GM18502 (cell line): ENCODE measurements at regions not wholly inside any gene's neighbourhood (a gene's known extent, or its start where the extent isn't known, plus 50 kb on each side); places are given as distances from the start of the nearest gene placed in this dataset.
"Not testable (repeated sequence)": the region's sequence is repeated elsewhere in the genome, so short reads cannot be mapped to it uniquely, and the experiment has no call there.

Experiments used
- ATAC-seq: cut with Tn5 transposase; IDR thresholded peaks from one replicate; pipeline ENCODE4 v1.9.1; 2021; ENCODE audit warnings: mild to moderate bottlenecking; ENCODE audit not compliant: unreplicated experiment, poor library complexity

DNA sequence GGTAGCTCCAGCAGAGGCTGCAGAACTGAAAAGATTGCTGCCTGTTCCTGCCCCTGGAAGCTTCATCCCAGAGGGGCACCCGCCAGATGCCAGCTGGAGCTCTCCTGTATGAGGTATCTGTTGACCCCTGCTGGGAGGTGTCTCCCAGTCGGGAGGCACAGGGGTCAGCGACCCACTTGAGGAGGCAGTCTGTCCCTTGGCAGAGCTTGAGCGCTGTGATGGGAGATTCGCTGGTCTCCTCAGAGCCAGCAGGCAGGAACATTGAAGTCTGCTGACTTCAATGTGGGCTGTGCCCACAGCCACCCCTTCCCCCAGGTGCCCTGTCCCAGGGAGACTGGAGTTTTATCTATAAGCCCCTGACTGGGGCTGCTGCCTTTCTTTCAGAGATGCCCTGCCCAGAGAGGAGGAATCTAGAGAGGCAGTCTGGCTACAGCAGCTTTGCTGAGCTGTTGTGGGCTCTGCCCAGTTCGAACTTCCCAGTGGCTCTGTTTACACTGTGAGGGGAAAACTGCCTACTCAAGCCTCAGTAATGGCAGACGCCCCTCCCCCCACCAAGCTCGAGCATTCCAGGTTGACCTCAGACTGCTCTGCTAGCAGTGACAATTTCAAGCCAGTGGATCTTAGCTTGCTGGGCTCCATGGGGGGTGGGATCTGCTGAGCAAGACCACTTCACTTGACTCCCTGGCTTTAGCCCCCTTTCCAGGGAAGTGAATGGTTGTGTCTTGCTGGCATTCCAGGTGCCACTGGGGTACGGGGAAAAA is 622.3 kb upstream of the ACTRT1 start:
- ATAC-seq: not testable (repeated sequence)

DNA sequence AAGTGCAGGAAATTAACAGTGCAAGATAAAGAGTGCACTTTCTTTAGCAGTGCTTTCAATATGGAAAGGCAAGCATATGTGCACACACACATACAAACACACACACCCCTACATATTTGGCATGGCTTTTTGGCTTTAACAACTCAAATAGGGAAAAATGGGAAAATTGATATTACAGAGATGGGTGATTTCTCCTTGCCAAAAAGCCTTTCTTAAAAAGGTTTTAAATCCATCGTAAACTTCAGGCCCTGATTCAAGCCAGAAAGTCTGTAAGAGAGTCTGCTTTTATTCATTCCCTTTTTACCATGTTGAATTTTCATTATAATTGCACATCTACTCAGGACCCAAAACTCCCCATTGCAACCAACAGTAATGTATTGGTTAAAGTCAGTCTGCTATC is 612.0 kb upstream of the ACTRT1 start:
- ATAC-seq: no peak

GRCh38 chrX:128653524-128654060 is 601.4 kb upstream of the ACTRT1 start:
- no peak for ATAC-seq

DNA sequence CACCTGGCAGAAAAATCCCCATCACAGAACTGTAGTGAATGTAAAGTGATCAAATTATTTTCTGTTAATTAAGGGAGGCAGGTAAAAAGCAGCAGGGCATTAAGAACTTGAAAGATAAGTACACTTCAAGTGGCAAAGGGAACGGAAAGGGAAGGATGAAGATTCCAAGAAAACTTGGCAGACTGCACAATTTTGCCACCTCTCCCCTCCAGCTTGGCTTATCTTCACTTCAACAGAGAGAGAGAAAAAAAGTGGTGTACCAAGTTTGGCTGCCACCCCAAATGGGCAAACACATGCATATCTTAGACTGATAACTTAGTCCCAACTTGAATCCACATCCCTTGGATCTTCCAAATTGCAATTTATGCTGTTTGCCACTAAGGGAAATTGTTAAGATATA is 598.1 kb upstream of the ACTRT1 start:
- no peak for ATAC-seq

DNA sequence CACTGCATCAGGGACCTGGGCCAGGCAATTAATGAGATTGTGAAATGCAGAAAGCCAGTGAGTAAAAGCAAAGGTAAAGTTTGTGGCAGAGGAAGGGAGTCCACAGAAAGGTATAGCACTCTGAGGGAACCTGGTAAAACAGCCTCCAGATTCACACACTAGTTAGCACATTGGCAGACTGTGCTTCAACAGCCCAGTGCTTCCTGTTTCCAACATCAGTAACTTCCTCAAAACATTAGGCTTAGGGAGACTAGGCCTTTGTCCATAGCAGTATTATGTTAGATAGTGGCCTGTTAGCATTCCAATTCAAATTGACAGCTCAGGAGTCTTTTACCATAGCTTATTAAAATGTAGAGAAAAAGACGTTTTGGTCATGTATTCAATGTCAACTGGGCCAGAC is 582.6 kb upstream of the ACTRT1 start:
- no peak for ATAC-seq

DNA sequence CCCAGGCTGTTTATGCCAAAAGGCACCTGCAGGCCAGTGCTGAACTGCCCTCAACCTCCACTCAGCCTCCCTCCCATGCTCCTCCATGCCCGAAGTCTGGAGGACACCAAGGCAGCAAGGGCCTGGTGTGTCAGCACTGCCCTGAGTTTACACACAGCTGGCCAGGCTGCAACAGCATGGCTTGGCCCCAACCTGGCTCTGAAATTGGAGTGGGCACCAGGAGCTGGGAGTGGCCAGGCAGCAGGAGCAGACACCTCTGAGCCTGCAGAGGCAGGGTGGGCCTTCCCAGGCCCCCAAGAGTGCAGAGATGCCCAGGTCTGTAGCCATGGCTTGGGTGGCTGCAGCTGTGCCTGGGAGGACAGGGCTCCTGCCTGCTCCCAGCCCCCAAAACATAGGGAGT is 571.2 kb upstream of the ACTRT1 start:
- no peak for ATAC-seq

GRCh38 chrX:128622296-128622695 is 570.1 kb upstream of the ACTRT1 start:
- ATAC-seq: no peak

GRCh38 chrX:128619490-128619889 is 567.3 kb upstream of the ACTRT1 start:
- ATAC-seq: no peak

DNA sequence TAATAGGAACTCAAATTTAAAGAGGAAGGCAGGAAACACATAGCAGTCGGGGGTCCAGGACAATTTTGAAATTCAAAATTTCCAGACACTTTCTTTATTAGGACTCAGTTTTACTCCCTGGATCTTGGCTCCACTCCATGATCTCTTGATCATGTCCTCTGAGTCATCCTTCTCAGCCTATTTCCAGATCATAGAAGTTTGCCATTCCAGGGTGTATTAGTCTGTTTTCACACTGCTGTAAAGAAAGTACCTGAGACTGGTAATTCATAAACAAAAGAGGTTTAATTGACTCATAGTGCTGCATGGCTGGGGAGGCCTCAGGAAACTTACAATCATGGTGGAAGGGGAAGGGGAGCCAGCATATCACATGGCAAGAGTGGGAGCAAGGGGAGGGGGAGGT is 564.7 kb upstream of the ACTRT1 start:
- no peak for ATAC-seq

- ATAC-seq: not testable (repeated sequence)
Observed at GRCh38 chrX:128606817-128607216, 554.6 kb upstream of the ACTRT1 start.

GRCh38 chrX:128606357-128606756 is 554.2 kb upstream of the ACTRT1 start:
- ATAC-seq: not testable (repeated sequence)

- no peak for ATAC-seq
Observed at GRCh38 chrX:128601706-128602105, 549.5 kb upstream of the ACTRT1 start.

DNA sequence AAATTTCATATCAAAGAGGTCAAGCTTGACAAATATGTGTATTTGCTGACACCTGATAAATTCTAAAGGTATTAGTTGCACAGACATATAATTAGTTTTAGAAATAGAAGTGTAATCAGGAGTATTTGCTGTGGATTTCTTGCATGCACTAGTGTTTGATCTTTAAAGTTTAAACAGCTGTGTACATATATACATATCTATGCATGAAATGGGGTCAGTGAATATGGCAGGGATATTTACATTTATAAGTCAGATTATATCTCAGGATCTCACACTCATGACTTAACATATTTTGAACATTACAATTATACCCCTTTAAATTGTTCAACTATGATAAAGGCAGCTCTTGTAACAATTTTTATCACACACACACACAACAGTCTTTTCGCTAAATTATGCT is 547.4 kb upstream of the ACTRT1 start:
- no peak for ATAC-seq

- no peak for ATAC-seq
Observed at GRCh38 chrX:128582036-128582435, 529.8 kb upstream of the ACTRT1 start.

- no peak for ATAC-seq
Observed at GRCh38 chrX:128581615-128582014, 529.4 kb upstream of the ACTRT1 start.

GRCh38 chrX:128543114-128543513 is 490.9 kb upstream of the ACTRT1 start:
- no peak for ATAC-seq

DNA sequence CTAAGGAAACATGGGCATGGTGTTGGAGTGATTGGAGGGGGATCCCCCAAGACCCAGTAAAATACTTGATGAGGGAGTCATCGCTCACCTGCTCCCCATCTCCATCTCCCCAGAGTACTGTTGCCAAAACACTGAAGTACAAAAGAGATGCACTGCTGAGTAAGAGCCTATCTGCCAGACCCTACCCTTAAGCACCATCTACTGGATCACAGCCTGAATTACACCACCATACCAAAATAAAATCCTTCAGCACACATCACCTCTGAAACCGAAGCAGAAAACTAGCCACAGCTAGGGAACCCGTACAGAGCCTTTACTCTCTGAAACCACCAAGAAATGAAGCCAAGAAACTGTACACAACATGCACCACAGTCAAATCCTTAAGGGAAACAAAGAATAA is 466.3 kb upstream of the ACTRT1 start:
- ATAC-seq: peak; percentile 87

DNA sequence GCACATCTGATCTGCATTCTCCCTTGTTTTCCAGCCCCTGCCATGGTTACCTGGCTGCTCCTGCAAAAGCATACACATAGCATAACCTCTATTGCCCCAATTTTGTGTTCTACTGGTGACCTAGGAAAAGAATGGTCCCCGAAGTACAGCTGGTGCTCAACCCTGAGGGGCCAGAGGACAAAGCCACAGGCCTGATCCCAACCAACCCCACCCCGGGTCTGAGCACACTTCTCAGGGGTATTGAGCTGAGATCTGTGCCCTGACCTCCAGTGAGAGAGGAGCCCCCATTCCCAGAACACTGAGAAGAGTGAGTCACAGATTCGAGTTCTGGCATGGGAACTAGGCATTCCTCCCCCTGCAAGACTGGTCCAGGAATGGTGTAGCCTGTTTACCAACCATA is 465.5 kb upstream of the ACTRT1 start:
- ATAC-seq: no peak

DNA sequence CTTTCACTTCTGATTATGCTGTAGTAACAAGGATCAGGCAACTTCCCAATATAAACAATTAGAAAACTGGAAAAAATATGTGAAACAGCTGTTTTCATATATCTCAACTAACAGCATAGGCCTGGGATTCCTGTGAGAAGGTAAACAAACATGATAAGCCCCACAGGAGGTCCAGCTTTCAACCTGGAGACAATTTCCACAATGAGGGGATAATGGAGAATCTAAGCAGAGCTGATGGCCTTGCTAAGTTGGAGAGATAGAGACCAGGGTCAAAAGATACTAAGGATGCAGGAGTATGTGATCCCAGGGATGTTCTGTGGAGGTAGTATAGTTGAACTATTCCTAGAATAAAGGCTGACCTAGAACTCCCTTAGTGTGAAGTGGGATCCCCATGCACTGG is 452.3 kb upstream of the ACTRT1 start:
- no peak for ATAC-seq

GRCh38 chrX:128464116-128464515 is 411.9 kb upstream of the ACTRT1 start:
- ATAC-seq: no peak

GRCh38 chrX:128460835-128461234 is 408.6 kb upstream of the ACTRT1 start:
- no peak for ATAC-seq

DNA sequence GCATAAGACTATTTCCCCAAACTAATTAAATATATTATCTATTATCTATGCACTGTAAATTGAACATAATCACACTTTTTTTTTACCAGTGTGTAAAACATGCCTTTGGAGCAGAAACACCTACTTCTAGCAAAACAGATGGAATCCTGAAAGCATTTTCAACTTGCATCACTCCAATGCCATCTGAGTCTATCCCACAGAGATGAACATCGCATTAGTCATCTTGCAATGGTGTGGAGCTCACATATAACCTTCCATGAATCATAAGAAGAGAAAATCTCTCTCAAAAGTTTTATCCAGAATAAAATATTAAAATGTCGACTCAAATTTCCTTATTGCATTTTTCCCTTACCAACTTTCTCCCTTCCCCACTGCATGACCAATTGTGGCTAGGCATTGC is 406.7 kb upstream of the ACTRT1 start:
- no peak for ATAC-seq
